ENCODE measurements at regions not wholly inside any gene's neighbourhood (a gene's known extent, or its start where the extent isn't known, plus 50 kb on each side); places are given as distances from the start of the nearest gene placed in this dataset.

- TF ChIP-seq CTCF (IDR thresholded peaks at IDR 0.05) = no peak
- TF ChIP-seq POLR2A (IDR thresholded peaks at IDR 0.05) = no peak
Observed at GRCh38 chr13:44030615-44031014, 150.9 kb downstream of the LACC1 start.
